SK-N-SH treated with all-trans-retinoic acid at 6 μM for 48 hours (cell line): ENCODE measurements at regions not wholly inside any gene's neighbourhood (a gene's known extent, or its start where the extent isn't known, plus 50 kb on each side); places are given as distances from the start of the nearest gene placed in this dataset.

Experiments used
- ARNTL ChIP-seq: fragments of 450-650 bp; formaldehyde crosslinking; IDR thresholded peaks from 2 replicates; pipeline ENCODE4 v1.5.0; 2020; ENCODE audit warnings: low read depth, mild to moderate bottlenecking, moderate library complexity, borderline replicate concordance
- BACH2 ChIP-seq: fragments of 250-450 bp; sonication (Bioruptor Pico); IDR thresholded peaks from 2 replicates; pipeline ENCODE4 v1.9.0; 2021; ENCODE audit warnings: mild to moderate bottlenecking, borderline replicate concordance
- ESRRG ChIP-seq: fragments of 250-450 bp; sonication (Bioruptor Pico); IDR thresholded peaks from 2 replicates; pipeline ENCODE4 v1.6.1; 2021; ENCODE audit warnings: mild to moderate bottlenecking
- PPARA ChIP-seq: fragments of 250-450 bp; sonication (Bioruptor Pico); IDR thresholded peaks from 2 replicates; pipeline ENCODE4 v1.5.0; 2020; ENCODE audit warnings: mild to moderate bottlenecking, borderline replicate concordance
- RARB ChIP-seq: fragments of 250-450 bp; sonication (Bioruptor Pico); IDR thresholded peaks from 2 replicates; pipeline ENCODE4 v1.8.0; 2021; ENCODE audit warnings: mild to moderate bottlenecking, moderate library complexity
- TOX ChIP-seq: fragments of 250-450 bp; sonication (Bioruptor Pico); IDR thresholded peaks from 2 replicates; pipeline ENCODE4 v1.8.0; 2021; ENCODE audit warnings: mild to moderate bottlenecking, moderate library complexity, borderline replicate concordance
- ZC3H10 ChIP-seq: fragments of 250-450 bp; sonication (Bioruptor Pico); IDR thresholded peaks from 2 replicates; pipeline ENCODE4 v1.5.1; 2021; ENCODE audit warnings: mild to moderate bottlenecking, moderate library complexity
- ZNF565 ChIP-seq: fragments of 450-650 bp; formaldehyde crosslinking; conservative IDR thresholded peaks from 2 replicates; pipeline ENCODE4 v1.5.0; 2020; ENCODE audit warnings: low read depth, mild to moderate bottlenecking, moderate library complexity
- TF ChIP-seq, protein P1 (sequence below): fragments of 250-450 bp; sonication (Bioruptor Pico); IDR thresholded peaks from 2 replicates; pipeline ENCODE4 v1.5.0; 2020; ENCODE audit warnings: mild to moderate bottlenecking, moderate library complexity
- TF ChIP-seq, protein P2 (sequence below): fragments of 250-450 bp; sonication (Bioruptor Pico); IDR thresholded peaks from 2 replicates; pipeline ENCODE4 v1.8.0; 2020; ENCODE audit warnings: mild to moderate bottlenecking, moderate library complexity, borderline replicate concordance
- TF ChIP-seq, protein P3 (sequence below): fragments of 250-450 bp; sonication (Bioruptor Pico); IDR thresholded peaks from 2 replicates; pipeline ENCODE4 v1.8.0; 2021; ENCODE audit warnings: low read depth, mild to moderate bottlenecking, moderate library complexity, borderline replicate concordance

DNA sequence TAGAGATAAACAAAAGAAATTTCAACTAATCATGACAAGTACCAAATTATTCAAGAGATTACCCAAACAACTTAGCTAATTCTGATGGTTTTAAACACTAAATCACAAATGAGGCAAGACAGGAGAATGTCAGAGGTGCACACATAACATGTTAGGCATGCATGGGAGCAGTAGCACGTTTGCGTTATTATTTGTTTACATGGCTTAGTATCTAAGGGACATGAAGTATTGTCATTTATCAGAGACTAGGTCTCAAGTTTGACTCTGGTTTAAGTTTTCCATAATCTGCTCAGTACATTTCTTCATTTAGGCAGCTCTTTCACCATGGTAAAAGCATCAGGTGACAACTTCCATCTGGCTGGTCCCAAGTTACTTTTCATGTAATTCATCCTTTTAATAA lies 244.1 kb upstream of the TNC start:
- TF ChIP-seq, protein P1, sequence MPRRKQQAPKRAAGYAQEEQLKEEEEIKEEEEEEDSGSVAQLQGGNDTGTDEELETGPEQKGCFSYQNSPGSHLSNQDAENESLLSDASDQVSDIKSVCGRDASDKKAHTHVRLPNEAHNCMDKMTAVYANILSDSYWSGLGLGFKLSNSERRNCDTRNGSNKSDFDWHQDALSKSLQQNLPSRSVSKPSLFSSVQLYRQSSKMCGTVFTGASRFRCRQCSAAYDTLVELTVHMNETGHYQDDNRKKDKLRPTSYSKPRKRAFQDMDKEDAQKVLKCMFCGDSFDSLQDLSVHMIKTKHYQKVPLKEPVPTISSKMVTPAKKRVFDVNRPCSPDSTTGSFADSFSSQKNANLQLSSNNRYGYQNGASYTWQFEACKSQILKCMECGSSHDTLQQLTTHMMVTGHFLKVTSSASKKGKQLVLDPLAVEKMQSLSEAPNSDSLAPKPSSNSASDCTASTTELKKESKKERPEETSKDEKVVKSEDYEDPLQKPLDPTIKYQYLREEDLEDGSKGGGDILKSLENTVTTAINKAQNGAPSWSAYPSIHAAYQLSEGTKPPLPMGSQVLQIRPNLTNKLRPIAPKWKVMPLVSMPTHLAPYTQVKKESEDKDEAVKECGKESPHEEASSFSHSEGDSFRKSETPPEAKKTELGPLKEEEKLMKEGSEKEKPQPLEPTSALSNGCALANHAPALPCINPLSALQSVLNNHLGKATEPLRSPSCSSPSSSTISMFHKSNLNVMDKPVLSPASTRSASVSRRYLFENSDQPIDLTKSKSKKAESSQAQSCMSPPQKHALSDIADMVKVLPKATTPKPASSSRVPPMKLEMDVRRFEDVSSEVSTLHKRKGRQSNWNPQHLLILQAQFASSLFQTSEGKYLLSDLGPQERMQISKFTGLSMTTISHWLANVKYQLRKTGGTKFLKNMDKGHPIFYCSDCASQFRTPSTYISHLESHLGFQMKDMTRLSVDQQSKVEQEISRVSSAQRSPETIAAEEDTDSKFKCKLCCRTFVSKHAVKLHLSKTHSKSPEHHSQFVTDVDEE, result no peak
- no peak for TF ChIP-seq ESRRG
- TF ChIP-seq, protein P2, sequence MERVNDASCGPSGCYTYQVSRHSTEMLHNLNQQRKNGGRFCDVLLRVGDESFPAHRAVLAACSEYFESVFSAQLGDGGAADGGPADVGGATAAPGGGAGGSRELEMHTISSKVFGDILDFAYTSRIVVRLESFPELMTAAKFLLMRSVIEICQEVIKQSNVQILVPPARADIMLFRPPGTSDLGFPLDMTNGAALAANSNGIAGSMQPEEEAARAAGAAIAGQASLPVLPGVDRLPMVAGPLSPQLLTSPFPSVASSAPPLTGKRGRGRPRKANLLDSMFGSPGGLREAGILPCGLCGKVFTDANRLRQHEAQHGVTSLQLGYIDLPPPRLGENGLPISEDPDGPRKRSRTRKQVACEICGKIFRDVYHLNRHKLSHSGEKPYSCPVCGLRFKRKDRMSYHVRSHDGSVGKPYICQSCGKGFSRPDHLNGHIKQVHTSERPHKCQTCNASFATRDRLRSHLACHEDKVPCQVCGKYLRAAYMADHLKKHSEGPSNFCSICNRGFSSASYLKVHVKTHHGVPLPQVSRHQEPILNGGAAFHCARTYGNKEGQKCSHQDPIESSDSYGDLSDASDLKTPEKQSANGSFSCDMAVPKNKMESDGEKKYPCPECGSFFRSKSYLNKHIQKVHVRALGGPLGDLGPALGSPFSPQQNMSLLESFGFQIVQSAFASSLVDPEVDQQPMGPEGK (CRISPR knock-in tag), result no peak
- TF ChIP-seq PPARA (CRISPR knock-in tag), result no peak
- TF ChIP-seq, protein P3, sequence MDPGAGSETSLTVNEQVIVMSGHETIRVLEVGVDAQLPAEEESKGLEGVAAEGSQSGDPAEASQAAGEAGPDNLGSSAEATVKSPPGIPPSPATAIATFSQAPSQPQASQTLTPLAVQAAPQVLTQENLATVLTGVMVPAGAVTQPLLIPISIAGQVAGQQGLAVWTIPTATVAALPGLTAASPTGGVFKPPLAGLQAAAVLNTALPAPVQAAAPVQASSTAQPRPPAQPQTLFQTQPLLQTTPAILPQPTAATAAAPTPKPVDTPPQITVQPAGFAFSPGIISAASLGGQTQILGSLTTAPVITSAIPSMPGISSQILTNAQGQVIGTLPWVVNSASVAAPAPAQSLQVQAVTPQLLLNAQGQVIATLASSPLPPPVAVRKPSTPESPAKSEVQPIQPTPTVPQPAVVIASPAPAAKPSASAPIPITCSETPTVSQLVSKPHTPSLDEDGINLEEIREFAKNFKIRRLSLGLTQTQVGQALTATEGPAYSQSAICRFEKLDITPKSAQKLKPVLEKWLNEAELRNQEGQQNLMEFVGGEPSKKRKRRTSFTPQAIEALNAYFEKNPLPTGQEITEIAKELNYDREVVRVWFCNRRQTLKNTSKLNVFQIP (CRISPR knock-in tag), result no peak
- TF ChIP-seq ARNTL (CRISPR knock-in tag), result no peak
- TF ChIP-seq ZC3H10 (CRISPR knock-in tag), result no peak
- no peak for TF ChIP-seq RARB
- no peak for TF ChIP-seq ZNF565 (CRISPR knock-in tag)
- TF ChIP-seq BACH2 (CRISPR knock-in tag), result no peak
- TF ChIP-seq TOX, result no peak
